ENCODE measurements at regions not wholly inside any gene's neighbourhood (a gene's known extent, or its start where the extent isn't known, plus 50 kb on each side); places are given as distances from the start of the nearest gene placed in this dataset.

DNA sequence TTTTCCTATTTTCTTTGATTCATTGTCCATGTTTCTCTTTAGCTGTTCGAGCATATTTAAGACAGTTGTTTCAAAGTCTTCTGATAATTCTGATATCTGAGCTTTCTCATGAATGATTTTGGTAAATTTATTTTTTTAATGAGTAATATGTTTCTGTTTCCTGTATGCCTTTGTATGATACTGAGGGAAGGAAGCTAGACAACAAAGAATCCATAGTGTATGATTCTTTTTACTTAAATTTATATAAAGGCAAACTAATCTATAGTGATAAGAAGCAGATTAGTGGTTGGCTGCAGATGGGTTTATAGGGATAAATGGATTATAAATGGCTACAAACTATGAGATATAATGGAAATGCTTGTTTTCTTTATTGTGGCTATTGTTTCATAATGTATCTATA is 352.7 kb upstream of the CDH2 start:
- TF ChIP-seq, protein P1, sequence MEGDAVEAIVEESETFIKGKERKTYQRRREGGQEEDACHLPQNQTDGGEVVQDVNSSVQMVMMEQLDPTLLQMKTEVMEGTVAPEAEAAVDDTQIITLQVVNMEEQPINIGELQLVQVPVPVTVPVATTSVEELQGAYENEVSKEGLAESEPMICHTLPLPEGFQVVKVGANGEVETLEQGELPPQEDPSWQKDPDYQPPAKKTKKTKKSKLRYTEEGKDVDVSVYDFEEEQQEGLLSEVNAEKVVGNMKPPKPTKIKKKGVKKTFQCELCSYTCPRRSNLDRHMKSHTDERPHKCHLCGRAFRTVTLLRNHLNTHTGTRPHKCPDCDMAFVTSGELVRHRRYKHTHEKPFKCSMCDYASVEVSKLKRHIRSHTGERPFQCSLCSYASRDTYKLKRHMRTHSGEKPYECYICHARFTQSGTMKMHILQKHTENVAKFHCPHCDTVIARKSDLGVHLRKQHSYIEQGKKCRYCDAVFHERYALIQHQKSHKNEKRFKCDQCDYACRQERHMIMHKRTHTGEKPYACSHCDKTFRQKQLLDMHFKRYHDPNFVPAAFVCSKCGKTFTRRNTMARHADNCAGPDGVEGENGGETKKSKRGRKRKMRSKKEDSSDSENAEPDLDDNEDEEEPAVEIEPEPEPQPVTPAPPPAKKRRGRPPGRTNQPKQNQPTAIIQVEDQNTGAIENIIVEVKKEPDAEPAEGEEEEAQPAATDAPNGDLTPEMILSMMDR (conservative IDR thresholded peaks at IDR 0.05) = no peak
- TF ChIP-seq ZFX (IDR thresholded peaks at IDR 0.05) = no peak
- H3K27ac ChIP-seq = no peak overlapping the region

DNA sequence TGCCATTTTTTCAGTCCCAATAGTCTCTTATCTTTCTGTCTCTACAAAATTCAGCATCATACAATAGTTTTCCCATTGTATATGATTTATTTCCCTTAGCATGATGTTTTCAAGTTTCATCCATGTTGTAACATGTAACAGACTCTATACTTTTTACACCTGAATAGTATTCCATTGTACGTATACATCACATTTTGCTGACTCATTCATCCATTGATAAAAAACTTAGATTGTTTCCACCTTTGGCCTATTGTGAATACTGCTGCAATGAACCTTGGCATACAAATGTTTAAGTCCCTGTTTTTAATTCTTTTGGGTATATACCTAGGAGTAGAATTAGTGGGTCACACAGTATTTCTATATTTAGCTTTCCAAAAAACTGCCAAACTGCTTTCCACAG is 349.3 kb upstream of the CDH2 start:
- no peak overlapping the region for H3K27ac ChIP-seq
- TF ChIP-seq, protein P1 (conservative IDR thresholded peaks at IDR 0.05) = no peak
- no peak for TF ChIP-seq ZFX (IDR thresholded peaks at IDR 0.05)

DNA sequence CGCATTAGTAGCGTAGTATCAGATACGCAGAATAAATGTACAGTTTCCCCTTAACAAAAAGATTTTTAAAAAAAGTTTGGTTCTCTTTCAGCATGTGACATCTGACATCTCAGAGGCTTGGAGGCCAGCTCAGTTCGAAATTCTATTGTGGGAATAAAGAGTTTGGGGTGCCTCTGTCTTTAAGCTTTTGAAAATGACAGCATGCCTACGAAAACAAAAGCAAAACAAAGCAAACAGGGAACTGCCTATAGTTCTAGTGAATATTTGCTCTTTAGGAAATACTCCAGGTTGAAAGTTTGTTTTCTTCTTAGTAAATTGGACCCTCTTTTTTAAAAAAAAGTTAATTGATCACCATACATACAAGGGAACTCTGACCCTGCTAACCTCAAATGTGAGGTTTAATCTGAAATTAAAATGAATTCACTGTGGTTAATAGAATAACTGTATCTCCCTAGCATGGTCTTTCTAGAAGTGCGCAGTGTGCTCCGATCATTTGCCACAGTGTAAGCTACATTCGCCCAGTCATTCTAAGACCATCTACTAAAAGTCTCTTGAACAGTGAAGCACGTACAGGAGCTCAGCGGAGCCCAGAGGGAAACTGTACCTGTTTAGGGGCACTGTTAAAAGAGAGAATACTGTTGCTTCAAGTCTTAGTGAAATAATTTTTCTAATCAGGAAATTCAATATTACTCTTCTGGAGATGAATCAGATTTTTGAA is 347.0 kb upstream of the CDH2 start:
- no peak overlapping the region for H3K27ac ChIP-seq
- TF ChIP-seq ZFX (IDR thresholded peaks at IDR 0.05) = no peak
- TF ChIP-seq, protein P1 (conservative IDR thresholded peaks at IDR 0.05) = no peak

DNA sequence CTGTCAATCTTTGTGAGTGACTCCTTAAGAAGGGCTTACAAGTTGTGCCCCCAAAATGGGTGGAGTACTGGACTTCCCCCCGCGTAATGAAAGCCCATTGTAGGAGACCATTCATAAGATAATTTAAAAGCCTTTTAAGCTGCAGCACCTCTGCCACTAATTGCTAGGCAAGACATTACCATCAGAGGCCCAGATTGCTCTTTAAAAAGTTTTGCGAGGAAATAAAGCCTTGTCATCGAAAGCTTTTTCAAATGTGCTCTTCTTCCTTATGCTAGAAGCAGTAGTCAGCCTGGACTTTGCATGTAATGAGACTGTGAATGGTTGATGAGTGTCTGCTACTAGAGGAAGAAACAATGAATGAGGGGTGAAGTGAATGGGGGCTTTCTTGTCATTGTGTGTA is 345.3 kb upstream of the CDH2 start:
- no peak for TF ChIP-seq ZFX (IDR thresholded peaks at IDR 0.05)
- TF ChIP-seq, protein P1 (conservative IDR thresholded peaks at IDR 0.05) = no peak
- no peak overlapping the region for H3K27ac ChIP-seq

DNA sequence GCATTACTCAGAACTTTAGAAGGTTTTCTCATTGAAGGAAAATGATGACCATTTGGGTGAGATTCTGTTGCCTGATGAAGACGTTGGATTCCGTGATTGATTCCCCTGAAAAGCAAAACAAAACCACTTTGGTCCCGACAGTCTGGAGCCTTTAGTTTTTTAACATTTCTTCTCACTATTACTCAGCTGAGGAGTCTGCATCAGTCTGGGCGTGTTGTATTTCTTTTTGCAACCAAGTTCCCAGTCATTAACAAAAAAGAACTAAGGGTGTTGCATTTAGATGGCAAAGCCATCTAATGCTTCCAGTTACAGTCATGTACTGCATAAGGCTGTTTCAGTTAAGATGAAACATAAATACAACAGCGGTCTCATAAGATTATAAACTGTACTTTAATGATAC is 343.1 kb upstream of the CDH2 start:
- TF ChIP-seq ZFX (IDR thresholded peaks at IDR 0.05) = no peak
- TF ChIP-seq, protein P1 (conservative IDR thresholded peaks at IDR 0.05) = no peak
- H3K27ac ChIP-seq = no peak overlapping the region

DNA sequence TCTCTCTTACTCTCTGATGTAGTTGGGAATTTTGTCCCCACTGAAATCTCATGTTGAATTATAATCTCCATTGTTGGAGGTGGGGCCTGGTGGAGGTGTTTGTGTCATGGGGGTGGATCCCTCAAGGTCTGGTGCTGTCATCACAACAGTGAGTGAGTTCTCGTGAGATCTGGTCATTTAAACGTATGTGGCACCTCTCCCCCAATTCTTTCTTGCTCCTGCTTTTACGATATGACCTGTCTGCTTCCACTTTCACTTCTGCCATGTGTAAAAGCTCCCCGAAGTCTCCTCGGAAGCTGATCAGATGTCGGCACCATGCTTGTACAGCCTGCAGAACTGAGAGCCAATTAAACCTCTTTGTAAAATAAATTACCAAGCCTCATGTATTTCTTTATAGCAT is 337.8 kb upstream of the CDH2 start:
- TF ChIP-seq ZFX (IDR thresholded peaks at IDR 0.05) = no peak
- TF ChIP-seq, protein P1 (conservative IDR thresholded peaks at IDR 0.05) = no peak

DNA sequence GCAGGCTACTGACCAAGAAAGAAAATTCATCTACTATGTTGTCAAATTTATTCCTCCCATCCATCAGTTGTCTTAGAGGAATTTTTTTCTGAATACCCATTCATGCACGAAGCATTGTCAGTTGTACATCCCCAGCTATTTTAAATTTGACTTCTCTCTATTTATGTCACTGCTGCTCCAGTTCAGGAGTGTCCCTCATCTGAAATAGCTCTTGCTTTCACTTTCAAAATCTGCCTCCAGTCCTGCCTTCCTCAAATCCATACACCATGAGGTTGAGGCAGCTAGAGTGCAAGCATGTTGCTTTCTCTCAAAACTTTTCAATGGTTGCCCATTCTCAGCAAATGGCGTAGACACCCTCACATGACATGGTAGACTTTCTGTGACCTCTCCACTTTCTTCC is 335.4 kb upstream of the CDH2 start:
- TF ChIP-seq, protein P1 (conservative IDR thresholded peaks at IDR 0.05) = no peak
- TF ChIP-seq ZFX (IDR thresholded peaks at IDR 0.05) = no peak
- H3K27ac ChIP-seq = no peak overlapping the region

More for the DNA sequence above, 337.8 kb upstream of the CDH2 start:
- H3K27ac ChIP-seq = no peak overlapping the region
